ENCODE measurements at regions not wholly inside any gene's neighbourhood (a gene's known extent, or its start where the extent isn't known, plus 50 kb on each side); places are given as distances from the start of the nearest gene placed in this dataset.

DNA sequence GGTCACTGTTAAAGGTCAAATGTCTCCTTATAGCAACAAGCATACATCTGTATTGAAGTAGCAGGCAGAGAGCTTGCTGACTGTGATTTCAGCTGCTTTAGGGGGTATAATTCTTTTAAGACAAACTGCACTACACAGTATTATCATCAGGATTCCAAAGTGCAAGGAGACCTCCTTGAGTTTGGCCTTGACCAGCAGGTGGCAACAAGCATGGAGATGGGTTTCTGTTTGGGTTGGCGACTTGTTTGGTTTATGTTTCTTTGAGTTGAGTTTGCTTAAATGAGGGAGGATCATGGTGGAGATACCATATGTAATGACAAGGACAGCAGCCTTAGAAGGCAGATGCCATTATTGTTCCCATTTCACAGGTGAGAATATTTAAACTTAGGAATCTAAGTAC, 681.0 kb upstream of the ID2 start:
- TF ChIP-seq POLR2A (IDR thresholded peaks at IDR 0.05) = no peak
- TF ChIP-seq, protein P1, sequence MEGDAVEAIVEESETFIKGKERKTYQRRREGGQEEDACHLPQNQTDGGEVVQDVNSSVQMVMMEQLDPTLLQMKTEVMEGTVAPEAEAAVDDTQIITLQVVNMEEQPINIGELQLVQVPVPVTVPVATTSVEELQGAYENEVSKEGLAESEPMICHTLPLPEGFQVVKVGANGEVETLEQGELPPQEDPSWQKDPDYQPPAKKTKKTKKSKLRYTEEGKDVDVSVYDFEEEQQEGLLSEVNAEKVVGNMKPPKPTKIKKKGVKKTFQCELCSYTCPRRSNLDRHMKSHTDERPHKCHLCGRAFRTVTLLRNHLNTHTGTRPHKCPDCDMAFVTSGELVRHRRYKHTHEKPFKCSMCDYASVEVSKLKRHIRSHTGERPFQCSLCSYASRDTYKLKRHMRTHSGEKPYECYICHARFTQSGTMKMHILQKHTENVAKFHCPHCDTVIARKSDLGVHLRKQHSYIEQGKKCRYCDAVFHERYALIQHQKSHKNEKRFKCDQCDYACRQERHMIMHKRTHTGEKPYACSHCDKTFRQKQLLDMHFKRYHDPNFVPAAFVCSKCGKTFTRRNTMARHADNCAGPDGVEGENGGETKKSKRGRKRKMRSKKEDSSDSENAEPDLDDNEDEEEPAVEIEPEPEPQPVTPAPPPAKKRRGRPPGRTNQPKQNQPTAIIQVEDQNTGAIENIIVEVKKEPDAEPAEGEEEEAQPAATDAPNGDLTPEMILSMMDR (IDR thresholded peaks at IDR 0.05) = peak in 1 of 6 experiments; percentile 8
